Panc1 (cell line): ENCODE measurements at regions not wholly inside any gene's neighbourhood (a gene's known extent, or its start where the extent isn't known, plus 50 kb on each side); places are given as distances from the start of the nearest gene placed in this dataset.

Experiments used
- ATAC-seq: fragments of 200-7000 bp; cut with Tn5 transposase; 2 replicates; pipeline ENCODE4 v1.9.1; 2020; ENCODE audit warnings: mild to moderate bottlenecking, moderate library complexity
- BruUV-seq: library from RNA; stranded (reverse); fragments of 400-500 nt; replicated peaks from 2 replicates; lab custom pipeline; 2021; lab: Mats Ljungman, UMichigan
- CTCF ChIA-PET: fragments of 300-600 bp; sonication (Branson Sonifier 250); formaldehyde crosslinking; loops from one replicate; lab custom pipeline; 2022; ENCODE audit warnings: antibody characterized with exemption; lab: Charles Lee
- POLR2A ChIA-PET: fragments of 300-600 bp; sonication (Branson Sonifier 250); formaldehyde crosslinking; loops from one replicate; lab custom pipeline; 2022; ENCODE audit warnings: antibody characterized with exemption; lab: Charles Lee
- DNase-seq: peaks from one replicate; pipeline ENCODE4 v3.0.0-alpha.2; 2010; ENCODE audit warnings: low read depth, low spot score
- H3K27ac ChIP-seq: 2 replicates; pipeline ENCODE4 v1.5.1; 2011; ENCODE audit warnings: mild to moderate bottlenecking, low read length, inconsistent platforms
- H3K27me3 ChIP-seq: fragments of 200-500 bp; sonication (Bioruptor generic); 2 replicates; pipeline ENCODE4 v1.6.0; 2014; ENCODE audit warnings: low read length, inconsistent platforms; ENCODE audit not compliant: control insufficient read depth, insufficient read depth
- H3K36me3 ChIP-seq: fragments of 200-500 bp; sonication (Bioruptor generic); 2 replicates; pipeline ENCODE4 v1.5.1; 2014; ENCODE audit warnings: inconsistent platforms, mild to moderate bottlenecking, low read length, moderate library complexity; ENCODE audit not compliant: control insufficient read depth, insufficient read depth
- H3K4me1 ChIP-seq: 2 replicates; pipeline ENCODE4 v1.5.1; 2011; ENCODE audit warnings: inconsistent platforms, mild to moderate bottlenecking, low read length, moderate library complexity; ENCODE audit not compliant: control insufficient read depth, insufficient read depth
- H3K4me3 ChIP-seq, 2 experiments: 2 replicates each; pipeline ENCODE4 v1.5.1; 2011 to 2012; ENCODE audit warnings: low read depth in 2 of 2, low read length in 2 of 2, mild to moderate bottlenecking in 2 of 2, inconsistent platforms in 1 of 2, moderate library complexity in 1 of 2
- H3K9me3 ChIP-seq: fragments of 200-500 bp; sonication (Bioruptor generic); 2 replicates; pipeline ENCODE4 v1.5.1; 2014; ENCODE audit warnings: low read depth, mild to moderate bottlenecking, inconsistent platforms, low read length, moderate library complexity; ENCODE audit not compliant: control insufficient read depth, insufficient read depth
- CTCF ChIP-seq: fragments of 450-650 bp; IDR thresholded peaks from 2 replicates; pipeline ENCODE4 v1.5.1; 2017; ENCODE audit warnings: mild to moderate bottlenecking
- POLR2AphosphoS5 ChIP-seq: IDR thresholded peaks from 2 replicates; pipeline ENCODE4 v1.6.1; 2012; ENCODE audit warnings: mild to moderate bottlenecking, low read depth, low read length, moderate library complexity
- REST ChIP-seq, 2 experiments: IDR thresholded peaks; 2 replicates each; pipeline ENCODE4 v1.6.1; 2011 to 2012; ENCODE audit warnings: low read depth in 2 of 2, control low read depth in 1 of 2, low read length in 1 of 2, mild to moderate bottlenecking in 1 of 2, moderate library complexity in 1 of 2; ENCODE audit not compliant: insufficient read depth in 1 of 2
- SIN3A ChIP-seq: IDR thresholded peaks from 2 replicates; pipeline ENCODE4 v1.6.1; 2012; ENCODE audit warnings: low read depth, mild to moderate bottlenecking, low read length, moderate library complexity, borderline replicate concordance; ENCODE audit not compliant: insufficient read depth
- TCF7L2 ChIP-seq: IDR thresholded peaks from 2 replicates; pipeline ENCODE4 v1.6.1; 2011; ENCODE audit warnings: mild to moderate bottlenecking, low read depth, low read length, inconsistent platforms
- in situ Hi-C: cut with HindIII; loops from 2 replicates; pipeline ENCODE4 v1.10.0; 2016; ENCODE audit warnings: low sequenced_read_pairs, low pct_unique_long_range_greater_than_20kb
- intact Hi-C: fragments of 100-400 bp; cut with micrococcal nuclease; formaldehyde crosslinking; loops from one replicate; pipeline ENCODE4 v1.10.0; 2022; ENCODE audit not compliant: unreplicated experiment

DNA sequence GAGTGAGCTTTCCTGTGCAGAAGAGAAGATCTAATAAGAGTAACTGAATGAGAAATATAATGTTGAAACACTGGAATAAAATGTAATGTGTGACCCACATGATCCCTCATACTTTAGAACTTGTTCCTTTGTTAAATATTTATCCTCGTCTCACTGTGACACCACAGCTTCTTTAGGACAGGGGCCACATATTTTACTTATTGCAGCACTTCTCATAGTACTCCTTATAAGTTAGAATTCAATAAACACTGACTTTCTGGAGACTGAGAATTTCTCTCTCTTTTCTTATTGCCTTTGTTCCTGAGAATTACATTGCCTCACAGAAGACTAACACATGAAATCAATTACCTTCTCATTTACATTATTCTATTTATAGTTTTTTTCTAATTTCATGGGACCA is 1234.6 kb upstream of the CHAC2 start:
- H3K4me3 ChIP-seq = no peak overlapping the region
- H3K4me1 ChIP-seq = no peaks in the 10 kb centered on the region
- no peaks in the 10 kb centered on the region for H3K36me3 ChIP-seq
- H3K9me3 ChIP-seq = no peaks in the 10 kb centered on the region
- no peaks in the 10 kb centered on the region for H3K27me3 ChIP-seq
- ChIA-PET CTCF (no interaction called here), POLR2A (no interaction called here)
- TF ChIP-seq POLR2AphosphoS5 = no peak
- no peak for TF ChIP-seq CTCF
- no peak for TF ChIP-seq TCF7L2
- TF ChIP-seq SIN3A = no peak
- TF ChIP-seq REST (IDR thresholded peaks at IDR 0.05; ENCODE audit: insufficient read depth in 1 of 2, low read depth in 2 of 2, low read length in 1 of 2) = no peak
- DNase-seq = no peak
- intact Hi-C loops = no loop called here
- H3K27ac ChIP-seq = no peak overlapping the region
- BruUV-seq = no TSS peak
- in situ Hi-C loops = no loop called here
- no peak for ATAC-seq

- POLR2A ChIA-PET = no interaction called here
- Histone ChIP-seq H3K27ac (no peak overlapping the region), H3K4me1 (no peaks in the 10 kb centered on the region), H3K27me3 (no peaks in the 10 kb centered on the region), H3K9me3 (no peaks in the 10 kb centered on the region), H3K36me3 (no peaks in the 10 kb centered on the region), H3K4me3 (no peak overlapping the region)
- TF ChIP-seq CTCF (no peak), POLR2AphosphoS5 (no peak), REST (IDR thresholded peaks at IDR 0.05; ENCODE audit: insufficient read depth in 1 of 2, low read depth in 2 of 2, low read length in 1 of 2) (no peak), SIN3A (no peak), TCF7L2 (no peak)
- CTCF ChIA-PET = interaction anchor here (0.6 kb wide), 1 partner anchor 26 kb away, joined by 5 read pairs; no protein-coding TSS in a partner anchor
- DNase-seq (no peak), ATAC-seq (no peak)
- intact Hi-C loops (no loop called here), in situ Hi-C loops (no loop called here)
- no TSS peak for BruUV-seq
These were observed 1240.9 kb upstream of the CHAC2 start for GRCh38 chr2:52526735-52527134.
